Large intestine (tissue), 3 donors: ENCODE measurements at regions not wholly inside any gene's neighbourhood (a gene's known extent, or its start where the extent isn't known, plus 50 kb on each side); places are given as distances from the start of the nearest gene placed in this dataset.

Experiments used
- DNase-seq, 2 donors: peaks; one replicate each; pipeline versions ENCODE4 v3.0.0 to v3.0.0-alpha.2; 2013
- H3K27ac ChIP-seq: one replicate; pipeline ENCODE4 v1.5.1; 2013; ENCODE audit warnings: low read length
- H3K27me3 ChIP-seq: 2 replicates; pipeline ENCODE4 v1.6.1; 2013; ENCODE audit warnings: low read length; ENCODE audit not compliant: control insufficient read depth, insufficient read depth
- H3K36me3 ChIP-seq: 2 replicates; pipeline ENCODE4 v1.6.1; 2013; ENCODE audit warnings: low read length; ENCODE audit not compliant: control insufficient read depth, insufficient read depth
- H3K4me1 ChIP-seq: one replicate; pipeline ENCODE4 v1.6.1; 2013; ENCODE audit warnings: low read length; ENCODE audit not compliant: control insufficient read depth, insufficient read depth
- H3K4me3 ChIP-seq: one replicate; pipeline ENCODE4 v1.5.1; 2013; ENCODE audit warnings: low read length
- H3K9me3 ChIP-seq: one replicate; pipeline ENCODE4 v1.6.1; 2013; ENCODE audit warnings: mild to moderate bottlenecking, low read depth, low read length, moderate library complexity; ENCODE audit not compliant: control insufficient read depth
- WGBS: methylation state at CpG from one replicate; pipeline ENCODE4 v1.1.5; 2013; ENCODE audit warnings: low lambda C conversion rate; ENCODE audit not compliant: insufficient coverage; 5-methylcytosine and 5-hydroxymethylcytosine counted together

GRCh38 chr15:95581595-95581994 is 748.9 kb upstream of the NR2F2 start:
- no peaks in the 10 kb centered on the region for H3K36me3 ChIP-seq
- no peak for DNase-seq
- no CpG with 5 or more reads among the region's 13 CpGs for WGBS

DNA sequence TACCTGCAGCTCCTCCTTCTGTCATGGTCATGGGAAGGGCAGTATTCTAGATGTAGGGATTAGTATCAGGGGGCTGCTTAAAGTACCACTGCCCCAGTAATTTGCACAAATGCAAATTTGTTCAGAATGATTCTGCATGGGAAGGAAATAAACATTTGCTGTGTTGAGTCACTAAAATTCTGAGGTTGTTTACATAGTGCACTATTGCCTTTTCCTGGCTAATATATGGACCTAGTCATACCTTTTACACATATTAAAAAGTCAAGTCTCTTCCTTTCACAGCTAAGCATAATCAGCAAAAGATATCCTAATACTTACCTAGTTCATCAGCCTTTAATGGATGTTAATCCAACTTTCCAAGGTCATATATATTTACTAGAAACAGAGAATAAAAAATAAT is 746.4 kb upstream of the NR2F2 start:
- no peaks in the 10 kb centered on the region for H3K9me3 ChIP-seq
- DNase-seq: no peak
- H3K4me1 ChIP-seq: no peaks in the 10 kb centered on the region
- no peaks in the 10 kb centered on the region for H3K27me3 ChIP-seq
- H3K27ac ChIP-seq: no peak overlapping the region
- H3K36me3 ChIP-seq: no peaks in the 10 kb centered on the region
- no peak overlapping the region for H3K4me3 ChIP-seq

More at GRCh38 chr15:95581595-95581994, 748.9 kb upstream of the NR2F2 start:
- no peak overlapping the region for H3K27ac ChIP-seq
- H3K27me3 ChIP-seq: no peaks in the 10 kb centered on the region
- no peaks in the 10 kb centered on the region for H3K4me1 ChIP-seq
- no peaks in the 10 kb centered on the region for H3K9me3 ChIP-seq
- H3K4me3 ChIP-seq: no peak overlapping the region

DNA sequence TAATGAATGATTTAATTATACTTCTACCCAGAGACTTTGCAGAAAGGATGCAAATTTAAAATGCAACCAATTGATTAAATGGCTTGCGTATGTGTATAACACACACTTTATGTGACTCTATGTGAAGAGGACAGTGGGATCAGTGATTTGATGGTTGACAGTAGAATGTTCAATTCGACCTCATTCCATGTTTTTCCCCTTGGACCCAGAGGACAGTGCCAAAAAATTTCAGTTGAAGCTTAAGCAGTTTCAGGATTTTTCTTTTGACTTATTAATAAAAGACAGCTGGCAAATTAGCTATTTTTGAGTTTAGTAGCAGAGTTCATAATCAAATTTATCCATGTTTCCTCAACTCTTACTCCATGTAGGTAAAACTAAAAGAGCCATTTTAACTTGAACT is 742.4 kb upstream of the NR2F2 start:
- Histone ChIP-seq H3K9me3 (no peaks in the 10 kb centered on the region), H3K27ac (no peak overlapping the region), H3K27me3 (no peaks in the 10 kb centered on the region), H3K4me3 (no peak overlapping the region), H3K4me1 (no peaks in the 10 kb centered on the region), H3K36me3 (no peaks in the 10 kb centered on the region)
- DNase-seq: no peak
- WGBS: 100% methylated on average over 1 of the region's 2 CpGs

DNA sequence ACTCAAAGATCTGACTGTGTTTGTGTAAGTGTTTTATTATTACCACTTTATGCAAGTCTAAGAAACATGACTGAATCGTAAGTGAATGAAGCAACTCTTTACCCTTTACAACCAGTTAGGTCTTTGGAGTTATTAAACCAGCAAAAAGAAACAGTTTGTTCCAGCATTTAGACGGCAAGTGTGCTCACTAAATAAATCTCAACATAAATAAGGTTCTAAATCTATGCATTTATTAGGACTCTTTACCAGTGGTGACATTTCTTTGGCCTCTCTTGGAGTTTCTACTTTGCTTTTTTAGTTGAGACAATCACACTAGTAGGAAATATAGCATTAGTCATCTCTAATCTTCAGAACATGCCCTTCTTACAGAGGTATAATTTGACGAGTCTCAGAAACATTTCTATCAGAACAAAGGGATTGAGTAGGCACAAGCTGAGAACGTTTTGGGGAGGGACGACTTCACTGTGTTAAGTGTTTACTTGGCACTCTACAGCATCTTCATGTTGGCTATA is 739.9 kb upstream of the NR2F2 start:
- no peaks in the 10 kb centered on the region for H3K36me3 ChIP-seq
- H3K4me3 ChIP-seq: no peak overlapping the region
- H3K27ac ChIP-seq: no peak overlapping the region
- DNase-seq: no peak
- no peaks in the 10 kb centered on the region for H3K27me3 ChIP-seq
- 85% methylated on average over 2 of the region's 5 CpGs for WGBS
- H3K9me3 ChIP-seq: no peaks in the 10 kb centered on the region
- H3K4me1 ChIP-seq: no peaks in the 10 kb centered on the region

- Histone ChIP-seq H3K4me1 (no peaks in the 10 kb centered on the region), H3K4me3 (no peak overlapping the region), H3K36me3 (no peaks in the 10 kb centered on the region), H3K9me3 (no peaks in the 10 kb centered on the region), H3K27me3 (no peaks in the 10 kb centered on the region), H3K27ac (no peak overlapping the region)
- DNase-seq: no peak
- 100% methylated on average over 2 of the region's 5 CpGs for WGBS
Observed at GRCh38 chr15:95591270-95591669, 739.2 kb upstream of the NR2F2 start.

DNA sequence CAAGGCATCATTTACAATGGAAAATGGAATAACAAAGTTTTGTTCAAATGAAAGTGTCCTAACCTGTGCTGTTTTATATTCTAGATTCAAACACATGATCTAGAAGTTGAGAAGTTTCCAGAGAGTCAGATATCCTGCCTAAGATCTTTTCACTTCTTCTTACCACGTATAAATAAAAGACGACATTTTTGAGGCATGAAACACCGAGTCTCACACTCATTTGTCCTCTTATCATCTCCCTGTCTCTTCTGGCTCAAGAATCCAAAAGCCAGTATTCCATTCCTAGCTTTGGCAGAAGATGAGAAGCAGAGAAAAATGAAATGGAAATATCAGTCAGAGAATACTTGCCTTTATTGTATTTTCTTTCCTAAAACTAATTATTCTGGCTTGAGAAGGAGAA is 738.6 kb upstream of the NR2F2 start:
- no peaks in the 10 kb centered on the region for H3K9me3 ChIP-seq
- H3K4me3 ChIP-seq: no peak overlapping the region
- WGBS: 93% methylated on average over 3 of the region's 3 CpGs
- no peak for DNase-seq
- no peaks in the 10 kb centered on the region for H3K27me3 ChIP-seq
- no peaks in the 10 kb centered on the region for H3K4me1 ChIP-seq
- no peak overlapping the region for H3K27ac ChIP-seq
- H3K36me3 ChIP-seq: no peaks in the 10 kb centered on the region

DNA sequence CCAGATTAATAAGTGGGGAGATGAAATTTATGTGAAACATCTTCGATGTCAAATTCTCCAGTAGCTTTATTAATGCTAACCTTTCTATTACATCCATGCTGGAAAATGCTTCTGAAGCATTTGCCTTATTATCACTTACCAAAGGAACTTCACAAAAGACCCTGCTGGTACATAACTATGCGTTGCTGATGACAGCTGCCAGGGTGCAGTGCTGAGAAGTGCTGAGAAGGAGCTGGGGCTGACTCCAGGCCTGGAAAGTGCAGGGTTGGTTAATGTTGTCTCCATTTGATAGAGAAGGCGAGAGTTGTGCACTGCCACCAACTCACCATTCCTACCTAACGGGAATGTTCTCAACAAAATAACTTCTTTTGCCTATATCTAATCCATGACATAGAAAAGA is 736.0 kb upstream of the NR2F2 start:
- Histone ChIP-seq H3K27ac (no peak overlapping the region), H3K4me1 (no peaks in the 10 kb centered on the region), H3K9me3 (no peaks in the 10 kb centered on the region), H3K36me3 (no peaks in the 10 kb centered on the region), H3K4me3 (no peak overlapping the region), H3K27me3 (no peaks in the 10 kb centered on the region)
- no peak for DNase-seq
- WGBS: 92% methylated on average over 2 of the region's 4 CpGs

- no peak for DNase-seq
- no peaks in the 10 kb centered on the region for H3K9me3 ChIP-seq
- no peaks in the 10 kb centered on the region for H3K27me3 ChIP-seq
- no peaks in the 10 kb centered on the region for H3K36me3 ChIP-seq
- no peaks in the 10 kb centered on the region for H3K4me1 ChIP-seq
- no peak overlapping the region for H3K27ac ChIP-seq
- H3K4me3 ChIP-seq: no peak overlapping the region
Observed at GRCh38 chr15:95595759-95596158, 734.7 kb upstream of the NR2F2 start.

DNA sequence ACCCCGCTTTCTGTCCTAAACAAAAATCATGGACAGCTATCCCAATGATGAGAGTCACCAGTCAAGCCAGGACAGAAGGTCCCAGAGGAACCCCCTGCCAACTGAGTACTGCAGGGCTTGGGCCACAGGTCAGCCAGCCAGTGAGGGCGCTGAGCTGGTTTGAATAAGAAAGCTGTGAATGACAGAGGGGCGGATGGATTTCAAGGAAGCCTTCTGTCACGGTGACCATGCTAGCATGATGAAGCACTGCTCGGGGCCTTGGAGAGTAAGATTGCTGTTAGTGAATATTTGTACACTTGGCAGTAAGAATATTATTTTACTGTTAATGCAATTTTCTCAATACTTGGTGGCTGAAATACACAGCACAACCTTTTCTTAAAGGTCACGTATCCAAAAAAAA is 734.0 kb upstream of the NR2F2 start:
- H3K27me3 ChIP-seq: no peaks in the 10 kb centered on the region
- WGBS: 71% methylated on average over 1 of the region's 6 CpGs
- no peaks in the 10 kb centered on the region for H3K36me3 ChIP-seq
- no peaks in the 10 kb centered on the region for H3K4me1 ChIP-seq
- no peaks in the 10 kb centered on the region for H3K9me3 ChIP-seq
- no peak overlapping the region for H3K4me3 ChIP-seq
- no peak for DNase-seq
- no peak overlapping the region for H3K27ac ChIP-seq

- H3K27ac ChIP-seq: no peak overlapping the region
- DNase-seq: no peak
- no peak overlapping the region for H3K4me3 ChIP-seq
- no peaks in the 10 kb centered on the region for H3K9me3 ChIP-seq
- WGBS: 72% methylated on average over 3 of the region's 8 CpGs
- no peaks in the 10 kb centered on the region for H3K27me3 ChIP-seq
- H3K4me1 ChIP-seq: no peaks in the 10 kb centered on the region
- H3K36me3 ChIP-seq: no peaks in the 10 kb centered on the region
Observed at GRCh38 chr15:95598251-95598855, 732.1 kb upstream of the NR2F2 start.

DNA sequence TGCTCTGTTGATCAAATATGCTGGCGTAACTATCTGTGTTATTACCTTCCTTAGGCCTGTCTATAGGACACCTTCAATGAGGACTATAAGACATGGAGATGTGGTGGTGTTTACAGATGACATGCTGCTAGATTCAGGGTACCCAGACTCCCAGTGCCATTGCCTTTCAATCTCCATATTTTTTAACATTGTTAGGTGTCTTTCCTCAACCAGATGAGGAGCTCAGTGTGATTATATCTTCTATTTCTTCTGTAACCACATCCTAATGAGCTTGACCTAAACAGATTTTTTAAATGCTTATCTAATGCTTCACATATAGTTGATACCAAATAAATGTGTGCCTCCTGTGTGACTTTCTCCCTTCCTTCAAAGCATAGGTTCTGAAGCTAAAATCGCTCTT is 730.1 kb upstream of the NR2F2 start:
- no peak for DNase-seq
- no peaks in the 10 kb centered on the region for H3K9me3 ChIP-seq
- H3K4me3 ChIP-seq: no peak overlapping the region
- H3K27ac ChIP-seq: no peak overlapping the region
- no peaks in the 10 kb centered on the region for H3K36me3 ChIP-seq
- no peaks in the 10 kb centered on the region for H3K27me3 ChIP-seq
- 100% methylated on average over 1 of the region's 2 CpGs for WGBS
- no peaks in the 10 kb centered on the region for H3K4me1 ChIP-seq
